Liver (tissue), 2 donors: ENCODE measurements at regions not wholly inside any gene's neighbourhood (a gene's known extent, or its start where the extent isn't known, plus 50 kb on each side); places are given as distances from the start of the nearest gene placed in this dataset.

Source experiments
- RAD21 ChIP-seq, 2 donors: IDR thresholded peaks; 2 replicates each; pipeline ENCODE4 v1.6.1; 2016; ENCODE audit warnings: antibody characterized with exemption in 2 of 2, mild to moderate bottlenecking in 2 of 2
- TF ChIP-seq, protein P1 (sequence below): IDR thresholded peaks from 2 replicates; pipeline ENCODE4 v1.6.1; 2016; ENCODE audit warnings: antibody characterized with exemption
- donor health status: healthy.

DNA sequence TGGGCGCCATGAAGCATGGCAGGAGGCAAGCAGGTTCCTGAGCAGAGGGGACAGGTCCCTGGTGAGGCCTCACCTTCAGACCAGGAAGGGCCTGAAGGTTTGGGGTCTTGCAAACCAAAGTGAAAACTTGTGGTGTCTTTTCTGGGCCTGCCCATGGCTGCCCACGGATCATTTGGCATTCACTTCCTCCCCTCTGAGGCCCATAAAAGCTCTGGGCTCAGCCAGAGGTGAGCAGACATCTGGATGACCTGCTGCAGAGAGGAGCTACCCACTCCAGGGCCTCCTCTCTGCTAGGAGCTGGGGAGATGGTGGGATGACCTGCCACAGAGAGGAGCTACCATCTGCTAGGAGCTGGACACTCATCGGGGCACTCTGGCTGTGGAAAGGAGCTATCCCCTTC is 112.9 kb upstream of the TMEM18 start:
- TF ChIP-seq RAD21 (IDR thresholded peaks at IDR 0.05): no peak
- TF ChIP-seq, protein P1, sequence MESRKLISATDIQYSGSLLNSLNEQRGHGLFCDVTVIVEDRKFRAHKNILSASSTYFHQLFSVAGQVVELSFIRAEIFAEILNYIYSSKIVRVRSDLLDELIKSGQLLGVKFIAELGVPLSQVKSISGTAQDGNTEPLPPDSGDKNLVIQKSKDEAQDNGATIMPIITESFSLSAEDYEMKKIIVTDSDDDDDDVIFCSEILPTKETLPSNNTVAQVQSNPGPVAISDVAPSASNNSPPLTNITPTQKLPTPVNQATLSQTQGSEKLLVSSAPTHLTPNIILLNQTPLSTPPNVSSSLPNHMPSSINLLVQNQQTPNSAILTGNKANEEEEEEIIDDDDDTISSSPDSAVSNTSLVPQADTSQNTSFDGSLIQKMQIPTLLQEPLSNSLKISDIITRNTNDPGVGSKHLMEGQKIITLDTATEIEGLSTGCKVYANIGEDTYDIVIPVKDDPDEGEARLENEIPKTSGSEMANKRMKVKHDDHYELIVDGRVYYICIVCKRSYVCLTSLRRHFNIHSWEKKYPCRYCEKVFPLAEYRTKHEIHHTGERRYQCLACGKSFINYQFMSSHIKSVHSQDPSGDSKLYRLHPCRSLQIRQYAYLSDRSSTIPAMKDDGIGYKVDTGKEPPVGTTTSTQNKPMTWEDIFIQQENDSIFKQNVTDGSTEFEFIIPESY: no peak
